HG03565 (cell line): ENCODE measurements at regions not wholly inside any gene's neighbourhood (a gene's known extent, or its start where the extent isn't known, plus 50 kb on each side); places are given as distances from the start of the nearest gene placed in this dataset.

ENCODE experiments used
- ATAC-seq: cut with Tn5 transposase; IDR thresholded peaks from one replicate; pipeline ENCODE4 v1.9.1; 2021; ENCODE audit warnings: mild to moderate bottlenecking, moderate library complexity; ENCODE audit not compliant: unreplicated experiment

DNA sequence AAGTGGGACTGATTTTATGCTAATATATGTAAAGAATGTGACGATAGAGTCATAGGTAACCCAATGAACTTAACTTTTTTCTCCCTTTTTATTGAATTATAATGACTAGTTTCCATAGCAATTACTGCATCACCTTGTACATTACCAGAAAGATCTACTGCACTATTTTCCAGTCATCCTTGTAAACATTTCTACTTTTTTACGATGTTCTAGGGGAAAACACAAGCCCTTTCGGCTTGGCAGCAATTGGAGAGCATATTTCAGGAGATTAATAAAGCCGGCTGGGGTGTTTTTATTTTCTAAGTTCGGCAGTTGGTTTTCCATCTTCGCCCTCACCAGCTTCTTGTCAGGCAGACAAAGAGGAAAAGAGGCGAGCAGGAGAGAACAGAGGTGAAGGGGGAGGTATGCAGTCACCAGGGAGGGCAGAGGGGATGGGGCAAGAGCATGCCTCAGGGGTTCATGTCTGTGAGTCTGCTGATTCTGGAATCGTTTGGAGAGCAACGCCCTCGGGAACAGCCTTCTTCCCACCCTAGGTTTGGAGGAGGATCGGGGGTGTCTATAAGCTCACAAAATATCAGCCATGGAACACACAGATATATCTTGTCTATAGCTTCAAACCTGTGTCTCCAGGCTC is 476.4 kb downstream of the MIAT start:
- ATAC-seq = no peak

DNA sequence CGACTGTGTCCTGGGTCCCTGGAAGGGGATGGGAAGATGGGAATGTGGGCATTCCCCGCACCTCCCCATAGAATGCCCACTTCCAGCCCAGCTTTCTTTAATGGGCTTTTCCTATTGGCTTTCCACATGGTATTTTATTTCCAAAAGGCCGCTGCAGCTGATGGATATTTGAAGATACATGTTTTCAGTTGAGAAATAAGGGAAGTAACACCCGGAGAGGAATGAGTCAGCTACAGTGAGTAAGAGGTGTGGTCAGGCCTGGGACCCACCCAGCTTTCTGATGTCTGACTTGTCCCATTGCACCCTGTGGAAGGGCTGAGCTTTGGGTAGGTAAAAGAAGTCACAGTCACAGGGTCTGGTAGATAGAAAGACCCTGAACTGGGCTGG is 476.9 kb downstream of the MIAT start:
- ATAC-seq = peak; percentile 38

DNA sequence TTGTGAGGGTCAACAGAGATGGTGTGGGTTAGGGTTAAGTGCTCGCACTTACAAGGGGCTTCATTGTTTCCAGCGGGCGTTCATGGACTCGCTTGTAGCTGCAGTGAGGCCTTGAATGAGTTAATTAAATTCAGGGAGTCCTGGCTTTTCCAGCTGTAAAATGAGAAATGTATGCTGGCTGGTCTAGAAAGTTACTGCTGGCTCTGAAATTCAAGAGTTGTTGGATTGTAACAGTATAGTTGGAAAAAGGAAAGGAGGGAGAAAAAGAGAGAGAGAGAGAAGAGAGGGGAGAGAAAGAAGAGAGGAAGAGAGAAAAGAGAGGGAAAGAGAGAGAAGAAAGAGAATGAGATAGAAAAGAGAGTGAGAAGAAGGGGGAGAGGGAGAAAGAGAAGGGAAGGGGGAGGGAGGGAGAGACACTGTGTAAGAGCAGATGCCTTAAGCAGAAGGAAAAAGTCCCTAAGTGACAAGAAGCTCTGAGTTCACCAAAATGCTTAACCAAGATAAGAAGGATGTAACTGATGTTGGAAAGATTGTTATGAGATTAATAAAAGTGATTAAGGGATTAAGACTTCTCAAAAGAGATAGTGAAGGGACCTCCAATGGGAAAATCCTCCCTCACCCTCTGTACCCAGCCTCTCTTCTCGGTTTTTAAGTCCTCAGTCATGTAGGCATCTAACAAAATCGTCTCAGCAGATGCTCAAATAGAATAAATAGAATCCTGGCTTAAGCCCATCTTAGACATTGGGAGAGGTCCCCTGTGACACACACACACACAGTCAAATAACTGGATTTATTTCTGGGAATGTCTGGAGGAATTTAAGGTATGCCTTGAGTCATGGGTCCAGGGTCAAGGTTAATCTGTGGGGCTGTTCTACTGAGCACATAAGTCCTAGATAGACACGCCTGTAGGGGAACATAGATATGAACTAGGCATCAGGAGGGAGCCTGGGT is 477.9 kb downstream of the MIAT start:
- ATAC-seq = no peak

DNA sequence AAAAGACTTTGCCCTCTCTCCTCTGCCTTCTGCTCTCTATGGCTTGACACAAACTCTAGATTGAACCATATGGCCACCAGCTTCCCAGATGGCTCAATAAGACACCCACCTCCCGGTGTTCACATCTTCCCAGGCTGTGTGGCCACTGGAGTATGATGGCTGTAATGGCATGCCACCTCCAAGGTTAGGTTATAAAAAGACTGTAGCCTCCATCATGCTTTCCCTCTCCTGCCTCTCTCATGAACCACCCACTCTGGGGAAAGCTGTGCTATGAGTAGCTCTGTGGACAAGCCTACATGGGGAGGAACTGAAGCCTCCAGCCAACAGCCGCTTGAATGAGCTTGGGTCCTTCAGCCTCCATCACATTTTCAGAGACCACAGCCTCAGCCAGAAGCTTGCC is 479.2 kb downstream of the MIAT start:
- no peak for ATAC-seq

DNA sequence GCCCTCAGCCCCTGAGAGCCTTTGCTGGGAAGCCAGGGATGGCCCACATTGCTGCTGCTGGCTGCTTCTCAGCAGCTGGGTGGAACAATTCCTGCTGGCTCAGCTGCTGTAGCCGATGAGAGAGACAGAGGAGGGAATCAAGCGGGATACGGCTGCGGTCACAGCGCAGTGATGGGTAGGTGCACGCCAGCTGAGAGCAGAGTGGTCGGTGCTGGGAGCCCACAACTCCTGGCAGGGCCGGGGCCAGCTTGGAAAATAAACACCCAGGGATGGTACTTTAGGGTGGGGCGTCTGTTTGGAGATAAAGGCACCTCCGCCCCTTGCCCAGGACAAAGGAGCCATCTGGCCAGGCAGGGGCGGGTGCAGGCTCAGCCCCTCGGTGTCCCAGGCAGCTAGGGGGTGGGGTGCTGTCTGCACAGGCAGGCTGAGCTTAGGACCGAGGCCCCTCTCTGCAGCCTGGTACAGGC is 480.5 kb downstream of the MIAT start:
- no peak for ATAC-seq

DNA sequence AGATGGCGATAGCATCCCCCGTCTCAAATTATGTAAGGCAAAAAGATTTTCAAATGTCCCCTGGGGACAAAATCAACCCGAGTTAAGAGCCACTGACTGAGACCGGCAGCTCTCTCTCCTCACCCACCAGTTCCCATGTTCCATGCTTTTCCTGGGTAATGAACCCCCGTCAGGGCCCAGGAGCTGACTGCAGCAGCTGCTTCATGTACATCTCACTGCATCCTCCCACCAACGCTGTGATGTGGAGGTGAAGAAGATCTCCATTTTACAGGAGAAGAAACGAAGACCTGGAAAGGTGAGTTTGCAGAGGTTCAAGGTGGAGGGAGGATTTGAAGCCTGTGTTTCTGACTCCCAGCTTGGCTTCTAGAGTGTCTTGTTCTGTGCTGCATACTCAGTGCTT is 481.1 kb downstream of the MIAT start:
- ATAC-seq = no peak

DNA sequence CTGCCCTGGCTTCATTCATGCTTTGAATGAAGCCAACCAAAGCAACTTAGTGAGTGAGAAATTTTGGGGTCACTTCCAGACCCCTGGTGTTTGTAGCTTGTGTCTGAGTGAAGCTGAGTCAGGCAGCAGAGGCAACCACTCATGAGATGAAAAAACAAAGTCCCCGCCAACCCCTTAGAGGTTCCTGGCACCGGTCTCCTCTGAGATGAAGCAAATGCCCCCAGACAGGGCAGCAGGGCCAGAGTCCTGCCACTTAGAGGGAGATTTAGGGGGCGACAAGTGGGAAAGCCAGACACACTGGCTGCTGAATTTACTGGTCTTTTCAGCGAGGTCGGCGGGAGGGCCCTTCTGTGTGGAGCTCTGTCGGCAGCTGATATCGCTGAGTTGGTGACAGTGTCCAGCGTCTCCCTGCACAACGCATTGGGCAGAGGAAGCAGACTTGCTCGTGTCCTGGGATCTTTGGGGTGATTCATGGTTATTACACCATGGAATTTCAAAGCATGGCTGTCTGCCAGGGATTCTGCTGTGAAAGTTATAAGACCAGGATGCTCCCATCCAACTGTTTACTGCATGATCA is 482.6 kb downstream of the MIAT start:
- no peak for ATAC-seq

DNA sequence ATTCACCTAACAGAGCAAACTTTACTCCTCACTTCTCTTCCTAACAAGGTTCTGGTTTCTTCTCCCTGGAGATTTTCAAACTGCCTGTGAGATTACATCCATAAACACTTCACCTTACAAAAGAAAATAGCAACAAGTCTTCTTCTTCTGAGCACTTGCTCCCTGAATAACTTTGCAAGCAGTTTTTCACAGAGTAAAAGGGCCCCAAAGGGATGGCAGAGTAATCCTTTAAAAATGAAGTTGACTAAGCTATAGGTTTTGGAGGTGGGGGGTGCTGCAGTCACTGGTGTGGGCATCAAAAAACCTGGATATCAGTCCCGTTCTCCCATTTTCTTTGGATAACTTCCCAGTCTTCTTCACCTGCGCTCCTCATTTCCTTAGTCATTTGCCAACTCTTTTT is 484.9 kb downstream of the MIAT start:
- no peak for ATAC-seq

DNA sequence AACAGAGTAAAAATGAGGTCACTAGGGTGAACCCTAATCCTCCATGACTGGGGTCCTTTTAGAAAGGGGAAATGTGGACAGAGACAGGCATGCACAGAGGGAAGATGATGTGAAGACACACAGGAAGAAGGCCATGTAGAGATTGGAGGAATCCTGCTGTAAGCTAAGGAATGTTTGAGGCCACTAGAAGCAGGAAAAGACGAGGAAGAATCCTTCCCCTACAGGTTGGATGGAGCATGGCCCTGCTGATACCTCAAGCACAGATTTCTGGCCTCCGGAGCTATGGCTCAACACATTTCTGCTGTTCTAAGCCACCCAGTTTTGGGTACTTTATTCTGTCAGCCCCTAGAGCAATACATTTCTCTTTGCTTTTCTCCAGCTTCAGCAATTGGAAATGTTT is 486.9 kb downstream of the MIAT start:
- ATAC-seq = no peak

DNA sequence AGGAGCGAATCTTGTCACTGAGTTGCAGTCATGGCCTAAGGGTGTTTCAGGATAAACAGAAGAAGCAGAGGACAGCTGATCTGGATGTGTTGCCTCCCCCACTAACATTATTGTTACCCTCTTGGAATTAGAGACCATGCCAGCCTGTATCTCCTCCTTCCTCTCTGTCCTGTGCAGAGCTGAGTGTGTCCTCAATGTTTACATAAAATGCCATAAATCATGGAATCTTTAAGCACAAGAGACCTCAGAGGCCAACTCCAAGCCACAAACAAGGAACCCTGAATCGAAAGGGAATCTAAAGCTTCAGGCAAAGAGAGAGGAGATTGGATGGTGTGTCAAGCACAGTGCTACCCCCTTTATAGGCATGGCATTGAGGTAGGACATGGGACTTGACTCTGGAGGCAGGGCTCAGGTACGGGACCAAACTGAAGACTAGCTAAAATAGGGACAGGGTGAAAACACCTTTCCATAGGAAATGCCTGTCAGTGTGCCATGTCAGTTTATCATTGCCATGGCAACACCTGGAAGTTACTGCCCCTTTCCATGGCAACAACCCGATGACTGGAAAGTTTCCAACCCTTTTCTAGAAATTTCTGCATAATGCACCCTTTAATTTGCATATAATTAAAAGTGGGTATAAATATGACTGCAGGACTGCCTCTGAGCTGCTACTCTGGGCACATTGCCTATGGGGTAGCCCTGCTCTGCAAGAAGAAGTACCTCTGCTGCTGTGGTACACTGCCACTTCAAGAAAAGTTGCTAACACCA is 489.7 kb downstream of the MIAT start:
- ATAC-seq = no peak

DNA sequence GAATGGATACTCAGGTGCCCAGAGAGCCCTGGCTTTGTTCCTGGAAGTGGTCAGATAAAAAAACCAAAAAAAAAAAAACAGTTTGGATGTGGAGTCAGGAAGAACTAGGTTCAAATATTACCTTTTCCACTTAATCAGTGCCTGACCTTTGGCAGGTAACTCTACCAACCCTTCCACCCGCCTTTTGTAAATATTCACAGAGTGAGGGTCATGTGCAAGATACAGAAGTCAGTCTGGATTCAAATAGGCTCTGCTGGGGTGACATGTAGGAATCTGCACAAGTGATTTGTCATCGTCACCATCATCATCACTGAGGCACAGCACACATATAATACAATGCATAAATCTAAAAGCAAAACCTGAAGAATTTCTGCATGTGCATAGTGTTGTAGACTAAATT is 490.7 kb downstream of the MIAT start:
- ATAC-seq = no peak

DNA sequence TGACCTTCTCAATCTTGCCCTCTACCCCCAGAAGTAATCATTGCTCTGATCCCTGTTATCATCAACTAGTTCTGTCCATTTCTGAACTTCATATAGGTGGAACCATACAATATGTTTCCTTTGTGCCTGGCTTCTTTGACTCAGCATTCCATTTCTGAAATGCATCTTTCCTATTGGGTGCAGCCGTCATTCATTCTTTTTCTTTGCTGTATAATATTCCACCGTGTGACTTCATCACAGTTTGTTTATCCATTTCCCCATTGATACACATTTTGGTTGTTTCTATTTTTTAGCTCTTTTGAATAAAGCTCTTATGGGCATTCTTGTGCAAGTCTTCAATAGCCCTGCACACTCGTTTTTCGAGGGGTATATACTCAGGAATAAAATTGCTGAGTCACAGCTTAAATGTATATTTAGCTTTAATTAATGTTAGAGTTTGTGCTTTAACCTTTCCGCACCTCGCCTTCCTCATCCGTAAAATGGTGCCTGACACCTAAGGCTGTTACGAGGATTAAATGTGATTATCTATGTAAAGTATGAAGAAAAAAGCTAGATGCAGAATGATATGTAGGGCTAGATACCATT is 491.6 kb downstream of the MIAT start:
- no peak for ATAC-seq

DNA sequence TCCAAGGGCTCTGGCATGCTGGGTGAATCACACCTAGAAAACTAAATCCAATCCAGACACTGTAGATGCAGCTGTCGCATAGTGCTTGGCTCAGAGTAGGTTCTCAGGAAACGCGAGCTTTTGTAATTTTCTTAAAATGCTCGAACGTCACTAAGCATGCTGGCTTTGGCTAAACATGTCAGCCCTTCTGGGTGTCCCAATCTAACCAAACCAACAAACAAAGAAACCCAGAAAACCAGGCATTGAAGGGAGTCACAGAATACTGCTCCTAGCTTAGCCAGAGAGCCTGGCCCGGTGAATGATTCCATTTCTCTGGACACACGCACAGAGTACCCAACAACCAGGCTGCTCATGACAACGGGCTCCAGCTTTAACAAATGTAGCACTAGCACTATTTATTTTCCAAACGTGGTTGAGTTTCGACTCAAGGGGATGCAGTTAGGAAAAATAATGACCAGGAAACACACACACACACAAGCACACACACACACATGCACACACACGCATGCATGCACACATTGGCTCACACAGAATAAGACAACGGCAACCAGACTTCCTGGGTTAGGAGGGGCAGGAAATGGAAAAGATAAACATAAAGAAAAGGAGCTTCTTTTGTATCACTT is 492.6 kb downstream of the MIAT start:
- no peak for ATAC-seq

DNA sequence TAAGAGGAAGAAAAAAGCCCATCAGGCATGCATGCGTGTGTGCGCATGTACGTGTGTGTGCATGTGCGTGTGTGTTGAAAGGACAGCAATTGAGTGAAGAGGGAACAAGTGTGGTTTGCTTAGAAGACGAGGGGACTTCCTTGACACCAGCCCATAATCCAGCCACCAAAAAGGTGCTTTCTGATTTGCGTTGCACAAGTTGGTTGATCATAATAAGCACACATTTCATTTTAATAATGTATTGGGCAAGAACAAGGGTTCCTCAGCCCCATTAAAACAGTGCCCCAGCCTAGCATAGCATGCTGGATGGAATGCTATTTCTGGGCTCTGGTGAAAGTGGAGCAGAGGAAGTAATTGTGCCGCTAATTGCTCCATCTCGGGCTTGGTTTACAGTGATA is 493.2 kb downstream of the MIAT start:
- no peak for ATAC-seq

DNA sequence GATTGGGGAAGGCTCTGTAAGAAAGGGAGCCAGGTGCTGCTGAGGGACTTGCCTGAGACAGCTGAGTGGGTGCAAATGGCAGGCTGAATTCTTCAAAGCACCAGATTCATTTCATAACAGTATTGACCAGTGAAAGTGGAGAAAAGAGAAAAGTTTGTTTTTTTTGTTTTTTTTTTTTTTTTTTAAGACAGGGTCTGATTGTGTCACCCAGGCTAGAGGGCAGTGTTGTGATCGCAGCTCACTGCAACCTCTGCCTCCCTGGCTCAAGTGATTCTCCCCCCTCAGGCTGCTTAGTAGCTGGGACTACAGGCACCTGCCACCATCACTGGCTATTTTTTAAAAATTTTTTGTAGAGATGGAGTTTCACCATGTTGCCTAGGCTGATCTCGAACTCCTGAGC is 494.0 kb downstream of the MIAT start:
- ATAC-seq = no peak

DNA sequence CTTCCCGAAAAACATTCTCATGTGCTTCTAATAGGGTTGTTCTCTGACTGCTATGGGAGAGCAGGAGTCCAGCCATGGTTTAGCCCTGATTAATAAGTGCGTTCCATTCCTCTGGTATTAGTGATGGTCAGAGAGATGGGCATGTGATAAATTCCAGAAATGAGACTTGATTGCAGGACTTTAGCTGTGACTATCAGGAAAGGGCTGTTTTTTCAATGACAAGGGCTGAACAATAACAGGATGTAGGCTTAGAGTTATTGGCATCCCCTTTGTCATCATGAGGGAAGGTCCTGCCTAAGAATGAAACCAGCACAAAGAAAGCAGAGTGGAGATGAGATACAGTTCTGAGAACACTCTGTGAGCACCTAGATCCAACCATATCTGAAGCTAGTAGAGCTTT is 494.6 kb downstream of the MIAT start:
- no peak for ATAC-seq

DNA sequence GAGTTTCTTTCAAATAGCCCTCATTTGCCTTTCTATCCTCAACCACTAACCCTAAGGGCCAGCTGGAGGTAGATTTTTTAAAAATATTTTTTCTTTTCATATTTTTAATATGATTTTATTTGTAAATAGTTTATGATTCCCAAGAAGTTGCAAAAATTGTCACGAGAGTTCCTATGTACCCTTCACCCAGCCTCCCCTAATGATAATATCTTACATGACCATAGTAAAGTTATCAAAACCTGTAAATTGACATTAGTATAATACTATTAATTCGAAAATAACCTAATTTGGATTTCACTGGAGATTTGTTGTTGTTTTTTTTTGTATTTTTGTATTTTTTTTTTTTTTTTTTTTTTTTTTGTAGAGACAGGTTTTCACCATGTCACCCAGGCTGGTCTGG is 495.5 kb downstream of the MIAT start:
- ATAC-seq = no peak

DNA sequence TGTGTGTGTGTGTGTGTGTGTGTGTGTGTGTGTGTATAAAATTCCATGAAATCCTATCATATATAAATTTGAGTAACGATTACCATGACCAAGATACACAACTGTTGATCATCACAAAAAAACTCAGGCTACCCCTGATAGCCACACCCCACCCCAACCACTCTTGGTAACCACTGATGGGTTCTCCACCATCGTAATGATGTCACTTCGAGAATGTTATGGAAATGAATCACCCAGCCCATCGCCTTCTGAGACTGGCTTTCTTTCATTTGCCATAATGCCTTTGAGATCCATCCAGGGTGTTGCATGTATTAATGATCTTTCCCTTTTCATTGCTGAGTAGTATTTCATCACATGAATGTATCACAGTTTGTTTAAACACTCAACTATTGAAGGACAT is 496.0 kb downstream of the MIAT start:
- no peak for ATAC-seq

DNA sequence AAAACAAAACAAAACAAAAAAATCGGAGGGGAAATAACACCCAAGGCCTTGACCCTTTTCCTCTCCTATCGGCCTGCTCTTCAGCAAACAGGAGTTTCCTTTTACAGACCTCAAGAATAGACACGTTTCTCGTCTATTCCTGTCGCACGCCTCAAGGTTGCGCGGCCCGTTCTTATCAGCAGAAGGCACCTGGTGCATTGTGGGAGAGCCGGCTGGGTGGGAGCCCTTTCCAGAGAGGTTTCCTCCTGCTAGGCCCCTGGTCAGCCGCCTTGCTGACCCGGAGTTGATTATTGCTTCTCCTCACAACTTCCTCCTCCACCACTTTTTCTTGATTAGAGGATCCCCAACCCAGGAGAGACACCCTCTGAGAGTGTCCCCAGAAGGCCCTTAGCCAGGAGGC is 497.3 kb downstream of the MIAT start:
- no peak for ATAC-seq

DNA sequence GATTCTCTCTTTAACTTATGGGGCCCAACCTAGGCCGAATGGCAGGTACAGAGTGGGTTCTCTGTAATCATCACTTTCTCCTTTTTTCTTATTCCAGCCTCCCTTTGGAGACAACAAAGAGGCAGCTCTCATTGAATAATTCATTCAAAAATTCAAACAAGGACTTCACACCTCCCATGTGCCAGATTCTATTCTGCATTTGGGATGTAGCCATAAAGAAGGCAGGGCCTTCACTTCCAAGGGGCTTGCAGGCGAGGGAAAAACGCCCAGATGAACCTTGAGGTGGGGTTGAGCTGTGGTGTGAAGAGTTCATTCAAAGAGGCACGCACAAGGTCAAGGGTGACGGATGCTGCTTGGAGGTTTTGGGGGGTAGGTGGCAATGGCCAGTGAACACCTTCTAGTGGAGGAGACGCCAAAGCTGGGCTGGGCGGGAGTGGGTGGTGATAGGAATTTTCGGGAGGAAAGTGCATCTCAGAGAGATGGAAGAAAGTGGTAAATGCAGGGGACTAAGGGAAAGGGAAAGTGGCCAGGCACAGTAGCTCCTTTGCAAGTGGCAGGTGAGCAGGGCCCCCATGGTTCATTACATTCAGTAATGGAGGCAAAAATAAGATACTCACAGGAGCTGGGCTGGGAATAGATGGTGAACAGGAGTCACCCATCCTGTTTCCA is 499.6 kb downstream of the MIAT start:
- ATAC-seq = no peak
